HG02981 (cell line): ENCODE measurements at regions not wholly inside any gene's neighbourhood (a gene's known extent, or its start where the extent isn't known, plus 50 kb on each side); places are given as distances from the start of the nearest gene placed in this dataset.
"Not testable (repeated sequence)": the region's sequence is repeated elsewhere in the genome, so short reads cannot be mapped to it uniquely, and the experiment has no call there.

Experiments used
- ATAC-seq: cut with Tn5 transposase; IDR thresholded peaks from one replicate; pipeline ENCODE4 v1.9.1; 2021; ENCODE audit warnings: mild to moderate bottlenecking, moderate library complexity; ENCODE audit not compliant: unreplicated experiment

GRCh38 chr10:57053530-57053929 is 692.5 kb upstream of the ZWINT start:
- ATAC-seq, result no peak

GRCh38 chr10:57049096-57049495 is 688.0 kb upstream of the ZWINT start:
- no peak for ATAC-seq

- no peak for ATAC-seq
Measured at GRCh38 chr10:57038531-57038930, 677.5 kb upstream of the ZWINT start.

- ATAC-seq, result no peak
Measured at GRCh38 chr10:57035310-57035709, 674.3 kb upstream of the ZWINT start.

GRCh38 chr10:57032301-57032700 is 671.2 kb upstream of the ZWINT start:
- ATAC-seq, result not testable (repeated sequence)

GRCh38 chr10:57031346-57031745 is 670.3 kb upstream of the ZWINT start:
- ATAC-seq, result no peak

GRCh38 chr10:57026307-57026706 is 665.2 kb upstream of the ZWINT start:
- ATAC-seq, result no peak

GRCh38 chr10:57023626-57024025 is 662.6 kb upstream of the ZWINT start:
- ATAC-seq, result no peak

GRCh38 chr10:57018452-57018851 is 657.4 kb upstream of the ZWINT start:
- no peak for ATAC-seq

- ATAC-seq, result no peak
Measured at GRCh38 chr10:57017356-57018037, 656.4 kb upstream of the ZWINT start.

GRCh38 chr10:57015595-57016318 is 654.7 kb upstream of the ZWINT start:
- no peak for ATAC-seq

- no peak for ATAC-seq
Measured at GRCh38 chr10:57015187-57015586, 654.1 kb upstream of the ZWINT start.

GRCh38 chr10:57014758-57015157 is 653.7 kb upstream of the ZWINT start:
- no peak for ATAC-seq

GRCh38 chr10:57008189-57008588 is 647.1 kb upstream of the ZWINT start:
- no peak for ATAC-seq

- no peak for ATAC-seq
Measured at GRCh38 chr10:56991591-56992069, 630.6 kb upstream of the ZWINT start.

- ATAC-seq, result no peak
Measured at GRCh38 chr10:56975513-56975912, 614.5 kb upstream of the ZWINT start.

- ATAC-seq, result no peak
Measured at GRCh38 chr10:56973766-56974165, 612.7 kb upstream of the ZWINT start.

GRCh38 chr10:56943221-56943755 is 582.2 kb upstream of the ZWINT start:
- ATAC-seq, result no peak

GRCh38 chr10:56934515-56934914 is 573.5 kb upstream of the ZWINT start:
- ATAC-seq, result no peak

GRCh38 chr10:56928714-56929113 is 567.7 kb upstream of the ZWINT start:
- no peak for ATAC-seq

GRCh38 chr10:56927701-56928100 is 566.6 kb upstream of the ZWINT start:
- no peak for ATAC-seq

- ATAC-seq, result no peak
Measured at GRCh38 chr10:56920601-56921261, 559.7 kb upstream of the ZWINT start.
